Osteocyte (in vitro differentiated cells): ENCODE measurements at regions not wholly inside any gene's neighbourhood (a gene's known extent, or its start where the extent isn't known, plus 50 kb on each side); places are given as distances from the start of the nearest gene placed in this dataset.

Experiments
- DNase-seq: peaks from one replicate; pipeline ENCODE4 v3.0.0; 2021; ENCODE audit warnings: mixed read lengths; ENCODE audit not compliant: unreplicated experiment; ENCODE audit errors: extremely low spot score
- H3K27ac Mint-ChIP-seq: one replicate; pipeline ENCODE4 v1.8.0; 2021; ENCODE audit warnings: mild to moderate bottlenecking, mixed read lengths; ENCODE audit not compliant: unreplicated experiment
- H3K27me3 Mint-ChIP-seq: one replicate; pipeline ENCODE4 v1.8.0; 2021; ENCODE audit warnings: mixed read lengths; ENCODE audit not compliant: unreplicated experiment
- H3K36me3 Mint-ChIP-seq: one replicate; pipeline ENCODE4 v1.8.0; 2021; ENCODE audit warnings: mixed read lengths; ENCODE audit not compliant: unreplicated experiment
- H3K4me1 Mint-ChIP-seq: one replicate; pipeline ENCODE4 v1.8.0; 2021; ENCODE audit warnings: mixed read lengths; ENCODE audit not compliant: unreplicated experiment
- H3K4me3 Mint-ChIP-seq: one replicate; pipeline ENCODE4 v1.8.0; 2021; ENCODE audit warnings: mild to moderate bottlenecking, moderate library complexity, mixed read lengths; ENCODE audit not compliant: unreplicated experiment
- H3K9me3 Mint-ChIP-seq: one replicate; pipeline ENCODE4 v1.8.0; 2021; ENCODE audit warnings: mixed read lengths; ENCODE audit not compliant: unreplicated experiment
- TF ChIP-seq, protein P1 (sequence below): fragments of 200-600 bp; sonication (generic); IDR thresholded peaks from 2 replicates; pipeline ENCODE4 v1.5.0; 2021; ENCODE audit warnings: antibody characterized with exemption, mild to moderate bottlenecking, moderate library complexity

DNA sequence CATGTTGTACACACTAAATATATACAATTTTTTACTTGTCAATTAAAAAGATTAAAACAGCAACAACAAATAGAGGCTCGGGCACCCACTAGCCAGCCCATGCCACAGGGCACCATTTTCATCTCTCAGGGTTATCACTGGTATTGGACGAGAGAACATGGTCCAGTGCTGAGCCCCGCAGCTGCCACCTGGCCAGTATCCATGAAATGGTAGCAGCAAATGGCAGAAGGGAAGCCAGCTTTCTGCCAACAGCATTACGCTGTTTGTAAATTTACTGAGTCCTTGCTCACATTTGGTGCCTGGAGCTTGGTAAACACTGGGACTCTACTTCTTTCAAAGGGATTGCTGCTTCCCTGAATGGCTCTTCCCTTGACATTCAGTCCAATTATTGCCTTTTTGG lies 87.9 kb upstream of the WASF3 start:
- Mint-ChIP-seq H3K27ac (no peak overlapping the region), H3K36me3 (no peaks in the 10 kb centered on the region), H3K9me3 (no peaks in the 10 kb centered on the region), H3K4me1 (no peaks in the 10 kb centered on the region), H3K4me3 (no peak overlapping the region), H3K27me3 (peaks cover 4% of the 10 kb centered on the region)
- peak; percentile 53 for DNase-seq
- TF ChIP-seq, protein P1, sequence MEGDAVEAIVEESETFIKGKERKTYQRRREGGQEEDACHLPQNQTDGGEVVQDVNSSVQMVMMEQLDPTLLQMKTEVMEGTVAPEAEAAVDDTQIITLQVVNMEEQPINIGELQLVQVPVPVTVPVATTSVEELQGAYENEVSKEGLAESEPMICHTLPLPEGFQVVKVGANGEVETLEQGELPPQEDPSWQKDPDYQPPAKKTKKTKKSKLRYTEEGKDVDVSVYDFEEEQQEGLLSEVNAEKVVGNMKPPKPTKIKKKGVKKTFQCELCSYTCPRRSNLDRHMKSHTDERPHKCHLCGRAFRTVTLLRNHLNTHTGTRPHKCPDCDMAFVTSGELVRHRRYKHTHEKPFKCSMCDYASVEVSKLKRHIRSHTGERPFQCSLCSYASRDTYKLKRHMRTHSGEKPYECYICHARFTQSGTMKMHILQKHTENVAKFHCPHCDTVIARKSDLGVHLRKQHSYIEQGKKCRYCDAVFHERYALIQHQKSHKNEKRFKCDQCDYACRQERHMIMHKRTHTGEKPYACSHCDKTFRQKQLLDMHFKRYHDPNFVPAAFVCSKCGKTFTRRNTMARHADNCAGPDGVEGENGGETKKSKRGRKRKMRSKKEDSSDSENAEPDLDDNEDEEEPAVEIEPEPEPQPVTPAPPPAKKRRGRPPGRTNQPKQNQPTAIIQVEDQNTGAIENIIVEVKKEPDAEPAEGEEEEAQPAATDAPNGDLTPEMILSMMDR: no peak

- Mint-ChIP-seq H3K9me3 (no peaks in the 10 kb centered on the region), H3K27me3 (peaks cover 4% of the 10 kb centered on the region), H3K4me3 (no peak overlapping the region), H3K4me1 (peaks cover 15% of the 10 kb centered on the region), H3K36me3 (no peaks in the 10 kb centered on the region), H3K27ac (no peak overlapping the region)
- TF ChIP-seq, protein P1: no peak
- peak; percentile 65 for DNase-seq
Measured at GRCh38 chr13:26471807-26472206, 85.7 kb upstream of the WASF3 start.

- DNase-seq: peak; percentile 64
- Mint-ChIP-seq H3K36me3 (no peaks in the 10 kb centered on the region), H3K27me3 (peaks cover 4% of the 10 kb centered on the region), H3K4me1 (peaks cover 19% of the 10 kb centered on the region), H3K4me3 (no peak overlapping the region), H3K27ac (no peak overlapping the region), H3K9me3 (no peaks in the 10 kb centered on the region)
- TF ChIP-seq, protein P1: no peak
Measured at GRCh38 chr13:26473571-26474230, 83.8 kb upstream of the WASF3 start.

DNA sequence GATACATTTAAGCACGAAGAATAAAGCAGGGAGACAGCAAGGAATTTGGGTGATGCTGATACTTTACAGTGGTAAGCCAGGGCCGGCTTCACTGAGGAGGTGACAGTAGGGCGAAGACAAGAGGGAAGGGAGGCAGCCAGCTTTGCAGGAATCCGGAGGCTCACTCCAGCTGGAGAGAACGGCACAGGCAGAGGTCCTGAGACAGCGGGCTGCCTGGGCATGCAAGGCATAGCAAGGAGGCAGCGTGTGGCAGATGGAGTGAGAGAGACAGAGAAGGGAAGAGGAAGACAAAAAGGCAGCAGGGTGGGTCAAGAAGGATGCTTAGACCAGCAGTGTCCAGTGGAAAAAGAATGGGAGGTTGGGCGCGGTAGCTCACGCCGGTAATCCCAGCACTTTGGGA lies 83.2 kb upstream of the WASF3 start:
- TF ChIP-seq, protein P1: no peak
- peaks cover 4% of the 10 kb centered on the region for H3K27me3 Mint-ChIP-seq
- DNase-seq: peak; percentile 67
- no peaks in the 10 kb centered on the region for H3K9me3 Mint-ChIP-seq
- peaks cover 19% of the 10 kb centered on the region for H3K4me1 Mint-ChIP-seq
- H3K27ac Mint-ChIP-seq: no peak overlapping the region
- no peak overlapping the region for H3K4me3 Mint-ChIP-seq
- no peaks in the 10 kb centered on the region for H3K36me3 Mint-ChIP-seq

- Mint-ChIP-seq H3K4me3 (peak overlapping the region; percentile 58), H3K27ac (no peak overlapping the region), H3K9me3 (no peaks in the 10 kb centered on the region), H3K27me3 (peaks cover 3% of the 10 kb centered on the region), H3K36me3 (no peaks in the 10 kb centered on the region), H3K4me1 (peaks cover 19% of the 10 kb centered on the region)
- DNase-seq: peak; percentile 66
- TF ChIP-seq, protein P1: no peak
Measured at GRCh38 chr13:26475176-26476110, 82.0 kb upstream of the WASF3 start.
